Testis (tissue), 2 donors: ENCODE measurements at regions not wholly inside any gene's neighbourhood (a gene's known extent, or its start where the extent isn't known, plus 50 kb on each side); places are given as distances from the start of the nearest gene placed in this dataset.

Experiments
- POLR2A ChIP-seq: fragments of 450-650 bp; IDR thresholded peaks from one replicate; pipeline ENCODE4 v1.6.1; 2017; ENCODE audit warnings: antibody characterized with exemption, mild to moderate bottlenecking, moderate library complexity
- TF ChIP-seq, protein P1 (sequence below), 3 experiments: fragments of 450-650 bp in 2 of 3; fragments of 200-600 bp in 1 of 3; sonication (generic) in 1 of 3; IDR thresholded peaks; one replicate each; pipeline ENCODE4 v1.5.1; 2016 to 2019; ENCODE audit warnings: antibody characterized with exemption in 3 of 3, mild to moderate bottlenecking in 2 of 3, moderate library complexity in 1 of 3

GRCh38 chr4:148881860-148882643, 439.8 kb upstream of the NR3C2 start:
- TF ChIP-seq POLR2A: no peak
- TF ChIP-seq, protein P1, sequence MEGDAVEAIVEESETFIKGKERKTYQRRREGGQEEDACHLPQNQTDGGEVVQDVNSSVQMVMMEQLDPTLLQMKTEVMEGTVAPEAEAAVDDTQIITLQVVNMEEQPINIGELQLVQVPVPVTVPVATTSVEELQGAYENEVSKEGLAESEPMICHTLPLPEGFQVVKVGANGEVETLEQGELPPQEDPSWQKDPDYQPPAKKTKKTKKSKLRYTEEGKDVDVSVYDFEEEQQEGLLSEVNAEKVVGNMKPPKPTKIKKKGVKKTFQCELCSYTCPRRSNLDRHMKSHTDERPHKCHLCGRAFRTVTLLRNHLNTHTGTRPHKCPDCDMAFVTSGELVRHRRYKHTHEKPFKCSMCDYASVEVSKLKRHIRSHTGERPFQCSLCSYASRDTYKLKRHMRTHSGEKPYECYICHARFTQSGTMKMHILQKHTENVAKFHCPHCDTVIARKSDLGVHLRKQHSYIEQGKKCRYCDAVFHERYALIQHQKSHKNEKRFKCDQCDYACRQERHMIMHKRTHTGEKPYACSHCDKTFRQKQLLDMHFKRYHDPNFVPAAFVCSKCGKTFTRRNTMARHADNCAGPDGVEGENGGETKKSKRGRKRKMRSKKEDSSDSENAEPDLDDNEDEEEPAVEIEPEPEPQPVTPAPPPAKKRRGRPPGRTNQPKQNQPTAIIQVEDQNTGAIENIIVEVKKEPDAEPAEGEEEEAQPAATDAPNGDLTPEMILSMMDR (IDR thresholded peaks at IDR 0.05): no peak
